ENCODE measurements at regions not wholly inside any gene's neighbourhood (a gene's known extent, or its start where the extent isn't known, plus 50 kb on each side); places are given as distances from the start of the nearest gene placed in this dataset.
"Not testable (repeated sequence)": the region's sequence is repeated elsewhere in the genome, so short reads cannot be mapped to it uniquely, and the experiment has no call there.

DNA sequence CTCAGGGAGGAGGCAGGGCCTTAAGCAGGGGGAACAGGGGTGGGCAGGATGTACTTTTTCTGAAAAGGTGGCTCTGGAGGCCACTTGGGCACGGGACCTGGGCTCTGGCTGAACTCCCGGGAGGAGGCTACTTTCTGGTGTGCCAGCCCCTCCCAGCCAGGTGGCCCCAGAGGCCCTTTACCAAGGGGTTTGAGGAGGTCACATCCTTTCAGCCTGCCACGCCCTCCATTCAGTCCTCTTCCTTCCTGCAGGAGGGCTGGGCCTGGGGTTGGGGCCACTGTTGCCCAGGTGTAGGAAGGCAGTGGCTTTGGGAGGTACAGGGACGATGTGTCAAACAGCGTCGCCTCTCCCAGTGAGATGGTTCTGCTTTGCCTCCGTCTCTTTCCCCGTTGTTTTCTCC, 172.5 kb downstream of the ADRA2C start:
- CTCF ChIA-PET (ENCODE audit: low intra/inter-chr PET ratio); H3K36me3 ChIP-seq (ENCODE audit: control insufficient read depth, insufficient read depth, low read length); DNase-seq (ENCODE audit: extremely low read depth in 1 of 4, low spot score in 3 of 4); intact Hi-C loops (cut with micrococcal nuclease); H3K27ac ChIP-seq (ENCODE audit: extremely low read depth, low read depth, low read length); ATAC-seq; in situ Hi-C loops (cut with MboI); H3K27me3 ChIP-seq (ENCODE audit: control insufficient read depth in 2 of 2, insufficient read depth in 2 of 2, low read length in 2 of 2); H4K20me1 ChIP-seq (replicated peaks; ENCODE audit: control insufficient read depth, insufficient read depth, low read length); H3K9me1 ChIP-seq (ENCODE audit: control insufficient read depth, insufficient read depth, low read length); FAIRE-seq; POLR2A ChIA-PET; H3K79me2 ChIP-seq (ENCODE audit: control insufficient read depth, insufficient read depth, low read length); H3K9me3 ChIP-seq (replicated peaks; ENCODE audit: control insufficient read depth, insufficient read depth, low read depth, low read length): not testable (repeated sequence)
- peak overlapping the region; percentile 65 for H3K4me2 ChIP-seq (ENCODE audit: insufficient read depth, low read length)
- H2AFZ ChIP-seq (ENCODE audit: low read depth, low read length): peak overlapping the region; percentile 67
- H3K9ac ChIP-seq (ENCODE audit: insufficient read depth in 1 of 2, low read depth in 2 of 2, low read length in 2 of 2): peak overlapping the region; percentile 31 to 83
- TSS peak; percentile 63 for BruUV-seq (replicated peaks)
- 30% methylated on average over 7 of the region's 8 CpGs for WGBS (ENCODE audit: insufficient coverage, low coverage, missing lambda C conversion rate)
- H3K4me3 ChIP-seq: peak overlapping the region; percentile 29
- peaks cover 9 to 17% of the 10 kb centered on the region in 2 experiments; a peak in 4 of 5 replicates for H3K4me1 ChIP-seq (replicated peaks in 1 of 2; ENCODE audit: control insufficient read depth in 2 of 2, insufficient read depth in 2 of 2, low read length in 2 of 2)

GRCh38 chr4:3939954-3940591, 173.9 kb downstream of the ADRA2C start:
- H3K36me3 ChIP-seq (ENCODE audit: control insufficient read depth, insufficient read depth, low read length); H3K9me3 ChIP-seq (replicated peaks; ENCODE audit: control insufficient read depth, insufficient read depth, low read depth, low read length); H3K4me3 ChIP-seq; CTCF ChIA-PET (ENCODE audit: low intra/inter-chr PET ratio); H3K79me2 ChIP-seq (ENCODE audit: control insufficient read depth, insufficient read depth, low read length); H3K4me2 ChIP-seq (ENCODE audit: insufficient read depth, low read length); H3K9me1 ChIP-seq (ENCODE audit: control insufficient read depth, insufficient read depth, low read length); ATAC-seq; H4K20me1 ChIP-seq (replicated peaks; ENCODE audit: control insufficient read depth, insufficient read depth, low read length); H3K27me3 ChIP-seq (ENCODE audit: control insufficient read depth in 2 of 2, insufficient read depth in 2 of 2, low read length in 2 of 2); H2AFZ ChIP-seq (ENCODE audit: low read depth, low read length); FAIRE-seq; intact Hi-C loops (cut with micrococcal nuclease); H3K27ac ChIP-seq (ENCODE audit: extremely low read depth, low read depth, low read length); H3K9ac ChIP-seq (ENCODE audit: insufficient read depth in 1 of 2, low read depth in 2 of 2, low read length in 2 of 2); BruUV-seq (replicated peaks): not testable (repeated sequence)
- 13% methylated on average over 9 of the region's 10 CpGs for WGBS (ENCODE audit: insufficient coverage, low coverage, missing lambda C conversion rate)
- peak; percentile 11 to 60 (median 27) for DNase-seq (ENCODE audit: extremely low read depth in 1 of 4, low spot score in 3 of 4)
- TF ChIP-seq ZBTB7A (IDR thresholded peaks at IDR 0.05; ENCODE audit: borderline replicate concordance, control insufficient read depth, low read depth, low read length) (peak; percentile 48; the same call in 1 of the 2 replicates), VEZF1 (CRISPR knock-in tag; IDR thresholded peaks at IDR 0.05) (peak; percentile 26; the same call in 1 of the 2 replicates), ZNF449 (CRISPR knock-in tag; IDR thresholded peaks at IDR 0.05) (peak; percentile 81; the same call in 1 of the 2 replicates), ZNF12 (CRISPR knock-in tag; IDR thresholded peaks at IDR 0.05) (peak; percentile 68; the same call in 1 of the 2 replicates)
- TF ChIP-seq, protein P1, sequence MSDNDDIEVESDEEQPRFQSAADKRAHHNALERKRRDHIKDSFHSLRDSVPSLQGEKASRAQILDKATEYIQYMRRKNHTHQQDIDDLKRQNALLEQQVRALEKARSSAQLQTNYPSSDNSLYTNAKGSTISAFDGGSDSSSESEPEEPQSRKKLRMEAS (CRISPR knock-in tag; IDR thresholded peaks at IDR 0.05): 0 out of 2 replicates have a peak, but pooled peaks have one; percentile 39
- H3K4me1 ChIP-seq (replicated peaks in 1 of 2; ENCODE audit: control insufficient read depth in 2 of 2, insufficient read depth in 2 of 2, low read length in 2 of 2): peaks cover 9 to 17% of the 10 kb centered on the region in 2 experiments; a peak in 4 of 5 replicates
- POLR2A ChIA-PET: interaction anchor here (0.6 kb wide), 1 partner anchor 470 kb away, joined by 3 read pairs; no protein-coding TSS in a partner anchor
- in situ Hi-C loops (cut with MboI): loop anchor here (10.0 kb wide), 1 partner anchor 165 kb away; no protein-coding TSS in a partner anchor

Measured in K562 (cell line).